HG03066 (cell line): ENCODE measurements at regions not wholly inside any gene's neighbourhood (a gene's known extent, or its start where the extent isn't known, plus 50 kb on each side); places are given as distances from the start of the nearest gene placed in this dataset.

Experiments
- ATAC-seq: cut with Tn5 transposase; IDR thresholded peaks from one replicate; pipeline ENCODE4 v1.9.1; 2021; ENCODE audit warnings: low read depth; ENCODE audit not compliant: unreplicated experiment

- ATAC-seq, result no peak
Observed at GRCh38 chr2:138994502-138994901, 214.3 kb upstream of the NXPH2 start.

- ATAC-seq, result no peak
Observed at GRCh38 chr2:138985881-138986280, 205.7 kb upstream of the NXPH2 start.

DNA sequence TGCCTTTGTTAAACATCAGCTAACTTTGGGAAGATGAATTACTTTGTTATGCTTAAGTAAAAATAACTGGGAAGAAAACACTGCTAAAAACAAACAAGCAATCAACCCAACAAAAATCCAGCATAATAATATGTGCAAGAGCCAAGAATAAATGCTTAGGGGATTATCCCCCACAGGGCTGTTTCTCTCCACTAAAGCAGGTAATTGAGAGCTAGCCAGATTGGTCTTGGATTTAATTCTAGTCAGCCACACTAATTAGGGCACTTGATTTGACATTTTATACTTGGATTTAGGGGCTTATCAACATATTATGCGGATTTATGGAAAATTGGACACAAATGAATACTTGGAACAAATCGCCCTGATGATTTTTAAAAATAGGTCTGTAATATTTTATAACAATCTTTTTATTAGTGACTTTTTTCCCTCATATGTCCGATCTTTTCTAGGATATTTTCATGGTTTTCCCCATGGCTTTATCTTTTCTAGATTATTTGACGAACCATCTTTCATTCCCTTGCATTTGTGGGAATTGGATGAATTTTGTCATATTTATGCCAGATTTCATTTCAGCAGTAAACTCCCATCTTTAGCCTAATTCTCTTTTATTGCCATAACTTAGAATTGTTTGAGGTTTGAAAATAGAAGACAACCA lies 199.1 kb upstream of the NXPH2 start:
- ATAC-seq, result no peak

DNA sequence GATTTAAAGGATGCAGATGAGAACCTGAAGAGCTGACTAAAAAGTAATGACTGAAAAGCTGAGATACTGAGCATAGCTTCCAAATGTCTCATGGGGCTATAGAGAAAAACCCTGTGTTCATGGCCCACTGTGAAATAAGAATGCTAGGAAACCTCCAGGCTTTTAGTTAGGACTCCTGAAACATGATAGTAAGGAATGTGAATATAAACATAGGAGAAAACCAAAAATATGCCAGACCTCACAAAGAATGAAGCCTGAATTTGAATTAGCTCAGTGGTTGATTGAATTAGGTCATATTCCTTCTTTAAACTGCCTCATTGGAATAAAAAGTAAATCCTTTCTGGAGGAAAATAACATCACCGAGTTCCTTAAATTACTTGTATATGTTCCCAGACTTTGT lies 194.5 kb upstream of the NXPH2 start:
- ATAC-seq, result no peak

GRCh38 chr2:138964418-138964817 lies 184.2 kb upstream of the NXPH2 start:
- no peak for ATAC-seq

DNA sequence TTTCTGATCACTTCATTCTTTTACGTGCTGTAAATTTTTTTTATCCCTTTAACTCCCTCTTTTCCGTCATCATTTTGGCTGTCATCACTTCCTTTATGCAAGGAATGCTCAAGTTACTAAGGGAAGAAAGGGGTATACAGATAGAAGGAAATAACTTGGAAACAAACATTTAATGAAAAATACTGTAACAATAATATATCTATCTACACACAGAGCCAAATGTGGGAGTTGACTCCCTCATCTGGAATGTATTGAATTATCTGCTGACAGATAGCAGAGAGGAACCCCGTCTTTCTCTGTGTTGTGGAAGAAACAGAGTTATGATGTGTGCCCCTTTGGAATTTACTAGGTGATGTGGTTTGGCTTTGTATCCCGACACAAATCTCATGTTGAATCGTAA lies 182.5 kb upstream of the NXPH2 start:
- ATAC-seq, result no peak

- no peak for ATAC-seq
Observed at GRCh38 chr2:138960191-138960590, 180.0 kb upstream of the NXPH2 start.

DNA sequence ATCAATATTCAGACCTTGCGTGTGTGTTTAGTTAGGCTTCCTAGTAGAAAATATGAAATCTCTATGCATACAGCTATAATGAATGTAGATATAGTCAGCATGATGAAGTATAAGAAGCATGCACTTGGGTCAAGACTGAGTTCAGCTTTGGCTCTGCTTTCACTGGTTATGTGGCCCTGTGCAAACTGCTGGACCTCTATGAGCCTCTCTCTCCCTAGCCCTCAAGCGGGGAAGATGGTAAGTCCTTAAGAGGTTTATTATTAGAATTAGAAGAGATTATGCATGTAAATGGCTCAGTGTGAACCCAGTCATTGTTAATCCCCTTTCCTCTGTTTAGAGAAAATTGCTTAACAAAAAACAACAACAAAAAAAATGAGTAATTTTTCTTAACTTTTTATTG lies 178.8 kb upstream of the NXPH2 start:
- no peak for ATAC-seq

DNA sequence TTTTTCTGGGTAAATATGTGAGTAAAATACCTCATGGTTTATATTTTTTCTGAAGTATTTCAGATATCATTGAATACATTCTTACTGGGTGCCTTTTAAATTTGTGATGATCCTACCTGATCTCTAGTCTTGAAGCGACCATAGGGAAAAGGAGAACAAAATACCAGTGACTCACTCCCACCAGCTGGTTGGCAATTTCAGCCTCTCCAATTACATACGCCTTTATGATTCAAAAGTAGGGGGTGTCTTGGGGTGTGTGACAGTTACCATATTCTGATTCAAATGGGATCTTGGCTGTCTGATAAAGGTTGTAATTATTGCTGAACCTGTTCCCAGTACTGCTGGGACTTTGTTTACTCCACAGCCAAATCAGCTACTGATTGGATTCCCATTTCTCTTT lies 175.9 kb upstream of the NXPH2 start:
- ATAC-seq, result no peak

- no peak for ATAC-seq
Observed at GRCh38 chr2:138950486-138950885, 170.3 kb upstream of the NXPH2 start.

DNA sequence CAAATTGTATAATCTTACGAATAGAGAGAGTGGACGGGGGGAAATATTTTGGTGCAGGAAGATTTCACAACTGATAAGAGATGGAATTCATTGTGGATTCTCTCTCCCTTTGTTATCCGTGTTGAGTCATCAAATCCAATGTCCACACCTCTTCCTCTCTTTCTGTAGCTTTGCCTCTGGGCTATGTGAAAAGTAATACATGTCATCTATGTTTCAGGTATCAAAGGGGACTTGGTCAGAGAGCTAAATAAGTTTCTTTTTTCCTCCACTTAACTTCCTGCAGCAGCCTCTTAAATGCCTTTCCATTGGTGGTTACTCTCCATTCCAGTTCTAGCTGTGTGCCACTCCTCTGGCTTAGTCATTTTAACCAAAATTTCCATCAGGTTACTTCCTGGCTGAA lies 169.3 kb upstream of the NXPH2 start:
- no peak for ATAC-seq

GRCh38 chr2:138948070-138948539 lies 167.9 kb upstream of the NXPH2 start:
- ATAC-seq, result no peak

DNA sequence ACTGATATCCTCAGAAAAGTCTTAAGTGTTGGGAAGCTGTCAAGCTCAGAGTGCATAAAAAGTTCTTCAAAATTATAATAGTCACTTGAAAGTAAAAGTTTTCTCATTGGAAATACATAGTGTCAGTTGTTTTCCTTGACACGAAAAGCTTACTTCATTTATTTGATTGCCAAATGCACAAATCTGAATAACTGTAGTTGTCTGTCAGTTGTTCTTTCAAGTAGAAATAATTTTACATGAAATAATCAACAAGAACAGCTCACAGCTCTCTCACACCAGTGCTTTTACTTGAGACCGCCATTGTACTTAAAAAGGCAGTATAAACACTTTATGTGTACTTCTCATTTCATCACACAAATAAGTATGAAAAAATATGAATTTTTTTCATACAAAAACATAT lies 163.3 kb upstream of the NXPH2 start:
- ATAC-seq, result no peak

DNA sequence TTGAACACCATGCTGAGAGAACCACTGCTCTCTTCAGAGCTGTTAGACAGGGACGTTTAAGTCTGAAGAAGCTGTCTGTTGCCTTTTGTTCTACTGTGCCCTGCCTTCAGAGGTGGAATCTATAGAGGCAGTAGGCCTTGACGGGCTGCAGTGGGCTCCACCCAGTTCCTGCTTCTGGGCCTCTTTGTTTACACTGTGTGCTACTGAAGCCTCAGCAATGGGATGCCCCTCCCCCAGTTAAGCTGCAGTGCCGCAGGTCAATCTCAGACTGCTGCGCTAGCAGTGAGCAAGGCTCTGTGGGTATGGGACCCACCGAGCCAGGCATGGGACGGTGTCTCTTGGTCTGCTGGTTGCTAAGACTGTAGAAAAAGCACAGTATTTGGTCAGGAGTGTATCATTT lies 162.3 kb upstream of the NXPH2 start:
- no peak for ATAC-seq

DNA sequence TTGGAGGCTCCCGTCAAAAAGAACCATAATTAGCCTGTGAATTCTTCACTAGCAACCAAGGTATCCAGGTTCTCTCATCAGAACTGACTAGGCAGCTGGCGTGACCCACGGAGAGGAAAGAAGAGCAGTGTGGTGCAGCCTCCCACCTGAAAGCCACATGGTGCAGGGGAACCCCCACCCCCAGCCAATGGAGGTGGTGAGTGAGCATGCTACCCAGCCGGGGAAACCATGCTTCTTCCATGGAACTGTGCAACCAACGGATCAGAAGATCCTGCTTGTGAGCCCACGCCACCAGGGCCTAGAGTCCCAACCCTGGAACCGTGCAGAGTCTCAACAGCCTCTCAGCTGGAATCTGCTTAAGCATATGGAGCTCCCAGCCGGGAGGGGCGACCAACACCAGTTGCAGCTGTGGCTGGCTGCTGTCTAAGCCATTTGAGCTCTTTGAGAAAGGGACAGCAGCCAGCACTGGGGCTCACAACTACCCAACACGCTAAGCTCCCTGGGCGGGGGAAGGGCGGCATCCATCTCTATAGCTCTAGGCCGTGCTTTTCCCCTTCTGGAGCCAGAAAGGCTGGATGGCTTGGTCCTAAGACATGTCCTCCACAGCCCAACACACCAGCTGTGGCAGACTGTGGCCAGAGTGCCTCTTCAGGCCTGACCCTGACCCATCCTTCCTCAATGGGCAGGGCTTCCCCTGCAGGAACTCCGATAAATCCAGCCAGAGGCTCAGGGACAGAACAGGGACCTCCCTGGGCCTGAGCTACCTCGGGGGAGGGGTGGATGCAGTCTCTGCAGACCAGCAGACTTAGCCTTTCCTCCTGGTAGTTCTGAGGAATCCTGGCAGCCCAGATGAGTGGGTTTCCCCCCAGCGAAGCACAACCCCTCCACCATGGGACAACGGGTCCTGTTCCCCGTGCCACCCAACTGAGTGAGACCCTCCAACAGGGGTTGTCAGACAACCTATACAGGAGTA lies 151.4 kb upstream of the NXPH2 start:
- ATAC-seq, result no peak

DNA sequence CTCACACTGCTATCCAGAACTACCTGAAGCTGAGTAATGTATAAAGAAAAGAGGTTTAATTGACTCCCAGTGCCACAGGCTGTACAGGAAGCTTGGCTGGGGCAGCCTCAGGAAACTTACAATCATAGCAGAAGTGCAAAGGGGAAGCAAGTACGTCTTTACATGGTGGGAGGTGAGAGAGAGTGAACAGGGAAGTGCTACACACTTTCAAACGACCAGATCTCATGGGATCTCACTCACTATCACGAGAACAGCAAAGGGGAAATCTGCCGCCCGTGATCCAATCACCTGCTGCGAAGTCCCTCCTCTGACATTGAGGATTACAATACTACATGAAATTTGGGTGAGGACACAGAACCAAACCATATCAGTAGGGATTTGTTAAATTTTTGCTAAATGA lies 150.4 kb upstream of the NXPH2 start:
- ATAC-seq, result no peak

DNA sequence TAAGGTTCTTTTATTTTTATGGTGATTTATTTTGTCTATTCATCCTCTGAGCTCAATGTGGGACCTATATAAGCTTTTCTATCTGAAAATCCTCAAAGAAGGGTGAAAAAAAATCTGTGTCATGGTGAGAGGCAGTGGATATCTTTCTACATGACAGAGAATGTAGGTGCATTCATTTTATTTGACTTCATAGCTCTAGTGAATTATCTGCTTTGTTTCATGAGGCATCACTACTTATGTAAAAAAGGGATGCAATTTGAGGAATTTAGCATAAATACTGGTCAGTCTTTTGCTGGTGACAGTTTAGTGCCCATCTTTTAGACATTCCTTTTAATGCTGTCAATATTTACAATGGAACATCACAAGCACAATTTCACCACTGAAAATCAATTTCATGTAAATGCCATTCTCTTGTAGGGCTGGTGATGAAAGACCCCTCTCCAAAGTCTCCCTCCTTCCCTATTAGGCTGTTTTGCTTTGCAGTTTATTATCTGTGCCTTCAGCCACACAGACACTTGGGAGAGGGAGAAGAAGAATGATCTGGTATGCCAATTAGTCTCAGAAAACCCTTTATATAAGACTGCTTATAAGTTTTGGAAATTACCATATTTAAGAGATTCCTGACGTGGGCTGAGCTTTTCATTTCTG lies 148.3 kb upstream of the NXPH2 start:
- no peak for ATAC-seq

- no peak for ATAC-seq
Observed at GRCh38 chr2:138922973-138923563, 142.9 kb upstream of the NXPH2 start.

GRCh38 chr2:138919120-138919747 lies 139.0 kb upstream of the NXPH2 start:
- no peak for ATAC-seq

DNA sequence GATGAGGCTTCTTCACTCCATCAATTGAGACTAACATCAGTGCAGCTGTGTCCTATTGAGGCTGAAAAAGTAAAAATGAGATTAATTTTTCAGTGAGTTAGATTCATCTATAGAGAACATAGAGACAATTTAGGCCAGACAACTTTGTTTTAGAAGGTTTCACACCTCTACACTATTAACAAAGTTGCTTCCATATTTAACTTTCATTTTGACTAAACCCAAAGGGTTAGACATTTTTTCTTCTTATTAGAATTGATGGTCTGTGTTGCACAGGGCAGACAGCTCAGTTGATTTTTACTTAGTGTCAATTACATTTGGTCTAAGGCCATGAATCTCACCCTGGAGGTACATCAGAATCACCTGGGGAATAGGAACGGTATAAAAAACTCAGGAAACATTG lies 130.2 kb upstream of the NXPH2 start:
- ATAC-seq, result no peak

GRCh38 chr2:138906549-138906948 lies 126.4 kb upstream of the NXPH2 start:
- ATAC-seq, result no peak
